ENCODE measurements at regions not wholly inside any gene's neighbourhood (a gene's known extent, or its start where the extent isn't known, plus 50 kb on each side); places are given as distances from the start of the nearest gene placed in this dataset.
"Not testable (repeated sequence)": the region's sequence is repeated elsewhere in the genome, so short reads cannot be mapped to it uniquely, and the experiment has no call there.

DNA sequence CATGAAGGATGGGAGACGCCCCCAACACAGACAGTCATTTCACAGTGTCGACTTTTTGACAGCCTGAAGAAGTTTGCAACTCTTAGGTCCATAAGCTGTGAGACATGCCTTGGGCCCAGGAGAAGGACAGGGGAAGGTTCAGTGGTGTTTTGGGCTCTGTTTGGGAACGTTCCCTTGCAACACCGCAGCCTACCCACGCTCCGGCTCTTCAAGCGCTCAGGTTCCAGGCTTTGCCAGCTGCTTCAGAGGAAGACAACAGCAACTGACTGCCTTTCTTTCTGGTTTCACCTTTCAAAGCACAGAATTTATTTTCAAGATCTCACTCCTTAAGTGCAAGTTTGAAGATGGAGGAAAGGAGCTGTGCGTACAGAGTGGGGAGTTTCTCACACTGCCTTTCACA is 575.8 kb upstream of the B3GAT1 start:
- Mint-ChIP-seq H3K4me3 (no peak overlapping the region), H3K36me3 (no peaks in the 10 kb centered on the region), H3K4me1 (ENCODE audit: low read depth) (peaks cover 3% of the 10 kb centered on the region), H3K27ac (no peak overlapping the region), H3K9me3 (no peaks in the 10 kb centered on the region), H3K27me3 (peaks cover 13% of the 10 kb centered on the region)
- intact Hi-C loops (cut with micrococcal nuclease) = no loop called here
- ChIA-PET CTCF (no interaction called here), POLR2A (no interaction called here)
- no peak for DNase-seq

DNA sequence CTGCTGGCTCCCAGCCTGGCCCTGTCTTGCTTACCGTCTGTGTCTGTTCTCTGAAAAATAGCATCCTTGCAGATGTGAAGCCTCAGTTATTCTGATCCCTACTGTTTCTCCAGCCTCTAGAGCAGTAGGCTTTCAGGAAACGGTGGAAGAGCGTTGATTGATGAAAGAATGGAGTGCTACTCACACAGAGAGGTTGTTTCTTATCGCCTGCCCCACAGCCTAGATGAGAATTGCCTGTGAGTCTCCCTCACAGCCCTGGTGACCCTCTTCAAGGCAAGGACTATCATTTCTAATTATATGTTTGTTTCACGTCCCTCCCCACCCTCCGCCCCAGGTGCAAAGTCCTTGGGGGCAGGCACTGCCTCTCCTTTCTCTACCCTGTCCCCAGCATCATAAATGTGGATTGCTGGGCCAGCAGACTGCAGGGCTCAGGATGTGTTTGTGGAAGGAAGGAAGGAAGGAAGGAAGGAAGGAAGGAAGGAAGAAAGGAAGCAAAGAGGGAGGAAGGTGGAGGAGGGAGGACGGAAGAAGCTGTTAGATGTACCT is 575.3 kb upstream of the B3GAT1 start:
- intact Hi-C loops (cut with micrococcal nuclease) = no loop called here

DNA sequence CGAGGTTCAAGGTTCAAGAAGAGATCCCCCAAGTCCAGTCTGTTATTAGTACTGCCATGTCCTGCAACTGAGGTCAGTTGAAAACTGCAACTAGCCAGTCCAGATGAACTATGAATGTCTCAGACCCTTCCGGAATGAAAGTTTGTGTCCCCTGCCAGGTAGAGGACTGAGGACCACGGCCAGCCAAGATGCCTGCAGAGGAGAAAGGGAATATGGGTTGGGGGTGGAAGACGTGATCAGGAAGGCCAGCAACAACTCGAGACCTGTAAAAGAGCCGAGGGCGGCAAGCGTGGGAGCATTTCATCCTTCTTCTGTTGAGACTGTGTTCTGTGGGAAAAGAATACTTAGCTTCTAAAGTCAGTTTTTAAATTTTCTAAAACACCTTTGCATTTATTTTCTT is 572.4 kb upstream of the B3GAT1 start:
- Mint-ChIP-seq H3K4me3 (no peak overlapping the region), H3K27me3 (peaks cover 8% of the 10 kb centered on the region), H3K36me3 (no peaks in the 10 kb centered on the region), H3K9me3 (no peaks in the 10 kb centered on the region), H3K27ac (no peak overlapping the region), H3K4me1 (ENCODE audit: low read depth) (peaks cover 3% of the 10 kb centered on the region)
- intact Hi-C loops (cut with micrococcal nuclease) = no loop called here
- DNase-seq = no peak
- ChIA-PET POLR2A (no interaction called here), CTCF (no interaction called here)

More for the DNA sequence above, 575.3 kb upstream of the B3GAT1 start:
- POLR2A ChIA-PET = no interaction called here
- CTCF ChIA-PET = no interaction called here
- H3K4me3 Mint-ChIP-seq = no peak overlapping the region
- H3K36me3 Mint-ChIP-seq = no peaks in the 10 kb centered on the region
- no peak for DNase-seq
- peaks cover 8% of the 10 kb centered on the region for H3K27me3 Mint-ChIP-seq
- no peak overlapping the region for H3K27ac Mint-ChIP-seq
- peaks cover 3% of the 10 kb centered on the region for H3K4me1 Mint-ChIP-seq (ENCODE audit: low read depth)
- no peaks in the 10 kb centered on the region for H3K9me3 Mint-ChIP-seq

DNA sequence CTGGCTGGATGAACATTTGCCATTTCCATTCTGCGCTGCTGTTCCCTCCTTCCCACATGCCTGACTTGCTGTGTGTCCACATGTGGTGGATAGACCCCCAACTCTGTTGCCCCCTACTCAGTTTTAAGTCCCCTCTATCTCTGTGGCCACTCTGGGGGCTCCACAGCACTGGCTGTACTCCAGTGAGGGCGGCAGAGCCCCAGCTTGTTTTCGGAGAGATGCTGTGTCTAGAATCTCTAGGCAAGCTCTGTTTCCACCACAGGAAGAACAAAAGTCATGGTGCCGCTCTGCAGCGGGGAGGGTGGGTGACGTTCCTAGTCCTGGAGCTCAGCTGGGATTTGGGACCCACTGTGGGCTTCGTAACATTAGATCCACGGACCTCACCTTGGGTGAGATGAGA is 570.4 kb upstream of the B3GAT1 start:
- POLR2A ChIA-PET; H3K27ac Mint-ChIP-seq; intact Hi-C loops (cut with micrococcal nuclease); H3K4me3 Mint-ChIP-seq; DNase-seq; H3K27me3 Mint-ChIP-seq; H3K4me1 Mint-ChIP-seq (ENCODE audit: low read depth); CTCF ChIA-PET; H3K9me3 Mint-ChIP-seq; H3K36me3 Mint-ChIP-seq: not testable (repeated sequence)

DNA sequence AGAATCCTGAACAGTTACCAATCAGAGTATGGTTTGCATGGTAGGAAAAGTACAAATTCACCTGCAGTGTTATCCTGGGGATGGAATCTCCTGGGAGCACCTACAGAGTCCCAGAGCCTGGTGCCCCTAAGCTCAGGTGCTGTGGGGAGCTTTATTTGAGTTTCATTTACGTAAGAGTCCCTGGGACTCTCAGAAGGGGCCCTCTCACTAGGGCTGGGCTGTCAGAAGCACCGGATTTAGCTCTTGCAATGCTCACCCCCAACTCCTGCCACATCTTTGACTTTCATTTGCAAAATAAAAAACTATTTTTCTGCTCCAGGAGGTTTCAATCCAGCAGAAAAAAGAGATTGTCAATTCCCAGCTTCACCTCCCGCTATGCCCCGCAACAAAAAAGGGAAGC is 569.8 kb upstream of the B3GAT1 start:
- Mint-ChIP-seq H3K27ac (no peak overlapping the region), H3K36me3 (no peaks in the 10 kb centered on the region), H3K9me3 (no peaks in the 10 kb centered on the region), H3K27me3 (peaks cover 4% of the 10 kb centered on the region), H3K4me1 (ENCODE audit: low read depth) (peaks cover 3% of the 10 kb centered on the region), H3K4me3 (no peak overlapping the region)
- ChIA-PET POLR2A (no interaction called here), CTCF (no interaction called here)
- intact Hi-C loops (cut with micrococcal nuclease) = no loop called here
- no peak for DNase-seq

DNA sequence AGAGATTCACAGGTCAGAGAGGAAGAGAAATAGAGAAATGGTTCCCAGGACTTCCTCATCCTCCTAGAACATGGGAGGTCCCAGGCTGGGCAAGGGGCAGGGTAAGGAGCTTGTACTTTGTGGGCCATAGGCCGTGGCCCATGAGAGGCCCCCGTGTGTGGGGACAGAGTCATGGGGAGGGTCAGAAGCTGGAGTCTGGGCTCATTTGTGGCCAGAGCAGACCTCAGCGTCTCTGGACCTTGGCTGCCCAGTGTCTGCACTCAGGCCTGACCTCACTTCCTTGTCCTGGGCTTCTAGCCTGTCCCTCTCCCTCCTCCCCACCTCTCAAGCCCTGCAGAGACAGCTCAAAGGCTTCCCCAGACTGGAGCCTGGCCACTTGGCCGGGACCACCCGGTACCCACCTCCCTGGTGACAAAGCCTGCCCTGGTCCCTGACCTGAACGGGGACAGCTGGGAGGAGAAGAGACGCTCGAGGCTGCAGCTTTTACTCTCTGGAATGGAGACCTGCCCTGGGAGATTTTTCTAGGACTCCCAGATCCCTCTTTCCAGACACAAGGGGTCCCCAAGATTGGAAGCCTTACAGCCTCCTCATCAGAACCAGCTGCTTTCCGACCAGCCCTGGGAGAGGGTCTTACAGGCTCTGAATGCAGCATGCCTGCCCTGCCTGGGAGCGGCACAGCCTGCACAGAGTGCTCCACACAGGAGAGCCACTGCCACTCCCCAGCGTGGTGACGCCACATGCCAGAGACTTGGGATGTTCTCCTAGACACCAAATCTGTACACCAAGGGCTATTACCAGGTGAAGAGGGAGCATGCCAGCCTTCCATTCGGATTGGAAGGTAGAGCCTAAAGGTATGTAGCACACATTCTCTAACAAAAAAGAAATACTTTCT is 569.0 kb upstream of the B3GAT1 start:
- no peak for DNase-seq
- Mint-ChIP-seq H3K4me1 (ENCODE audit: low read depth) (peaks cover 3% of the 10 kb centered on the region), H3K9me3 (no peaks in the 10 kb centered on the region), H3K4me3 (no peak overlapping the region), H3K27me3 (peaks cover 4% of the 10 kb centered on the region), H3K36me3 (no peaks in the 10 kb centered on the region), H3K27ac (no peak overlapping the region)
- intact Hi-C loops (cut with micrococcal nuclease) = no loop called here
- ChIA-PET POLR2A (no interaction called here), CTCF (no interaction called here)

DNA sequence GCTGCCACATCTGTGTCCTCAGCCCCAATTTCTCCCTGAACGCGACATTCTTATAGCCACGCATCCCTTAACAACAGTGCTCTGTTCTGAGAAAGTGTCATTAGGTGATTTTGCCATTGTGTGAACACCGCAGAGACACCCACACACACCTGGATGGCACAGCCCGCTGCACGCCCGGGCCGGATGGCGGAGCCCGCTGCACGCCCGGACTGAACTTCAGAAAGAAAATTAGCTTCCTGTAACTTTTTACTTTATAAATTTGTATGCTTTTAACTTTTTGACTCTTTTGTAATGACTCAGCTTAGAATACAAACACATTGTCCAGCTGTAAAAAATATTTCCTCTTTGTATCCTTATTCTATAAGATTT is 567.0 kb upstream of the B3GAT1 start:
- CTCF ChIA-PET; H3K9me3 Mint-ChIP-seq; intact Hi-C loops (cut with micrococcal nuclease); H3K36me3 Mint-ChIP-seq; H3K27ac Mint-ChIP-seq; H3K4me3 Mint-ChIP-seq; H3K27me3 Mint-ChIP-seq; DNase-seq; H3K4me1 Mint-ChIP-seq (ENCODE audit: low read depth); POLR2A ChIA-PET: not testable (repeated sequence)

DNA sequence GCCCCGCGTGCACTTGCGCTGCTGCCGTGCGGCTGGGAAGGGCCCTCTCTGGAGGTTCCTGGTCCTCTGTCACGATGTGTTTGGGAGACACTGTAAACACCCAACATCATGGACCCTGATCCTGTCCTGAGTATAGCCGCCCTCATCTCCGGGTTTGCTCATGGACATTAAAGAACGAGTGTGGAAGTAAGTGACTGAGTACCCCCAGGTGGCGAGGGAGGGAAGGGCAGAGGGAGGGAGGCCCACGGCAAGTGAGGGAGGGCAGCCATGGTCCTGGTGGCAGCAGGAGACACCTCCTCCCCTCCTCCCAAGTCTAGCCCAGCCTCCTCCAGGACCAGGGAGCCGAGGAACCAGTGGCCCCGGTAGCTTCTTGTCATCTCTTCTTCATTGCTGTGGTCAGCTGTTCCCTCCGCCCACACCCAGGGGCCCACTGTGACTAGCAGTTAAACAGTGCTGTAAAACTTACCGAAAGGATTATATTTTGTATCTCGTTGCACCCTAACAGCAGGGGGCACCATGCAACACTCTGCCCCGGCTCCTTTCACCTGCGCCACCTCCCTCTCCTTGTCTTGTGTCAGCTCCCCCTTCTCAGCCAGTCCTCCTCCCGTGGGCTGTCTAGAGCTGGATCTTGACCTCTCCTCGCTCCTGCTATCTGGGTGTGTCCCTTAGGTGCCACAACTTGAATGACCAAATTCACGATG is 566.5 kb upstream of the B3GAT1 start:
- Mint-ChIP-seq H3K27ac (no peak overlapping the region), H3K27me3 (peaks cover 4% of the 10 kb centered on the region), H3K4me1 (ENCODE audit: low read depth) (no peaks in the 10 kb centered on the region), H3K36me3 (no peaks in the 10 kb centered on the region), H3K9me3 (no peaks in the 10 kb centered on the region), H3K4me3 (no peak overlapping the region)
- POLR2A ChIA-PET = no interaction called here
- intact Hi-C loops (cut with micrococcal nuclease) = no loop called here
- CTCF ChIA-PET = no interaction called here
- DNase-seq = no peak

DNA sequence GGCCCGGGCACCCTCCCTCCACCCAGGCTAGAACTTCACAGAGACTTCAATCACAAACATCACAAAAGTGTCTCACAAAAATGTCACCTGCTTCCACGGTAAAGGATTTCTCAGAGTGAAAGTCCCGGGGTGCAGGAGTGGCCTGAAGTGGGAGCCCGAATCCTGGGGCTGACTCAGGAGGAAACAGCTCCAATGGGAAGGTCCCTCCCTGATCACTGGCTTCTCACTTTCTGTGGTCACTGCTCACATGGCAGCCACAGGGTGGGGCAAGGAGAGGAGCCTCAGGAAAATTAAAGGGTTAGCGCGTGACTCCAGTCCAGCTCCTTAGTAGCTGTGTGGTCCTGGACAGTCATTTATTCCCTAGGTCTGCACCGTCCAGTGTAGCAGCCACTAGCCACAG is 564.5 kb upstream of the B3GAT1 start:
- Mint-ChIP-seq H3K4me1 (ENCODE audit: low read depth) (no peaks in the 10 kb centered on the region), H3K27ac (no peak overlapping the region), H3K36me3 (no peaks in the 10 kb centered on the region), H3K4me3 (no peak overlapping the region), H3K27me3 (peaks cover 6% of the 10 kb centered on the region), H3K9me3 (no peaks in the 10 kb centered on the region)
- CTCF ChIA-PET = no interaction called here
- intact Hi-C loops (cut with micrococcal nuclease) = no loop called here
- DNase-seq = no peak
- POLR2A ChIA-PET = no interaction called here

DNA sequence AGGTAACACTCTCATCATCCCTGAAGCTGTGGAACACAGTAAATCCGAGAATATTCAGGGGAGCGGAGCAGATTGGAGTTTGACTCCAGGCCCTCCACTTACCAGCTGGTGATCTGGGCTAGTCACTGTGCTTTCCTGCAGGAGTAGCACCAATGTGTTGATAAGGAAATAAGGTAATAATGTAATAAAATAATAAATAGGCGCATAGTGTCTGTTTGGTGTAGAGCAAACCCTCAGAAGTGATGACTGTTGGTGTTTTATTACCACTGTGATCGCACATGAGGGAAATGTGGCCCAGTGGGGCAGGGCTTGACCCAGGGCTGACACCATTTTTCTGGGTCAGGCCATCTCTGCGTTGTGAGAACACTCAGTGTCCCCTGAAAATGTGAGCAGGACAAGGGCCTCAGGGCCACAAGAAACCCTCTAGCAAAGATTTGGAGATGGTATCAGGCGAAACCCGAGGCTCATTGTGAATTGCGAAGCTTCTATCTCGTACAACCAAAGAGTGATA is 563.9 kb upstream of the B3GAT1 start:
- Mint-ChIP-seq H3K27ac (no peak overlapping the region), H3K27me3 (peaks cover 8% of the 10 kb centered on the region), H3K4me3 (no peak overlapping the region), H3K4me1 (ENCODE audit: low read depth) (no peaks in the 10 kb centered on the region), H3K9me3 (no peaks in the 10 kb centered on the region), H3K36me3 (no peaks in the 10 kb centered on the region)
- intact Hi-C loops (cut with micrococcal nuclease) = no loop called here
- ChIA-PET CTCF (no interaction called here), POLR2A (no interaction called here)
- DNase-seq = no peak

DNA sequence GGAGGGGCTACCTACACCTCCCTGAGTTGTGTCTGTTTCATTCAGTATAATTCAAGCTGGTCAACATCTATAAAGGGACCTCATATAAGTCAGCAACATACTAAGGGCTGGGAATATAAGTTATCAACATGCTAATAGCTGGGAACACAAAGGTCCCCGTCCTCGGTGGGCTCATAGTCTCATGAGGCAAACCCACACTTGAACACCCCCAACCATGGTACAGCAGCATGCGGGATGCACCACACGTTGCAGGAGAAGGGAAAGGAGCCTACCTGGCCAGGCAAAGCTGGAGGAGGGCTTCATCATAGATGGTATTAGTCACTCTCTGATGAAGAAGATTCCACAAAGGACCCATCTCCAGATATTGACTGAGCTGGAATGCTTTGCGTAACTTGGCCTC is 561.8 kb upstream of the B3GAT1 start:
- ChIA-PET CTCF (no interaction called here), POLR2A (no interaction called here)
- H3K4me1 Mint-ChIP-seq (ENCODE audit: low read depth) = no peaks in the 10 kb centered on the region
- no peak for DNase-seq
- H3K36me3 Mint-ChIP-seq = no peaks in the 10 kb centered on the region
- peaks cover 10% of the 10 kb centered on the region for H3K27me3 Mint-ChIP-seq
- H3K4me3 Mint-ChIP-seq = no peak overlapping the region
- H3K9me3 Mint-ChIP-seq = no peaks in the 10 kb centered on the region
- H3K27ac Mint-ChIP-seq = no peak overlapping the region
- intact Hi-C loops (cut with micrococcal nuclease) = no loop called here

DNA sequence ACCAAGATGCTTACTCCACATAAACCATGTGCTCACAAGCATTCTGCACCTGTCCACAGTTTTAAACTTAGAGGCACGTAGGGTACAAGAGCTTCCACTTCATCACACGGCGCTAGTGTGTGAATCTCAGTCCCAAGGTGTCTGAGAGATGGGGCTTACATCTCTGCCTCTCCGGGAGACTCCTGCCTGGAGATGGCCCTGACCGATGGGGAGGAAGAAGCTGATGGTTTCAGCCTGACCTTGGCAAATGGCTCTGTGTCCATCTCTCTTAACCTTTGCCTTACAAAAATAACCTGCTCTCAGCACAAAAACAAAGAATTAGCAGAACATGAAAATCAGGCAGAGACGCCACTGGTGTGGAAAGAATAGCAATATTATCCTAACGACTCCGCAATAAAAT is 559.3 kb upstream of the B3GAT1 start:
- POLR2A ChIA-PET = no interaction called here
- intact Hi-C loops (cut with micrococcal nuclease) = no loop called here
- Mint-ChIP-seq H3K4me1 (ENCODE audit: low read depth) (no peaks in the 10 kb centered on the region), H3K36me3 (no peaks in the 10 kb centered on the region), H3K4me3 (no peak overlapping the region), H3K9me3 (no peaks in the 10 kb centered on the region), H3K27me3 (peaks cover 11% of the 10 kb centered on the region), H3K27ac (no peak overlapping the region)
- CTCF ChIA-PET = no interaction called here
- no peak for DNase-seq

DNA sequence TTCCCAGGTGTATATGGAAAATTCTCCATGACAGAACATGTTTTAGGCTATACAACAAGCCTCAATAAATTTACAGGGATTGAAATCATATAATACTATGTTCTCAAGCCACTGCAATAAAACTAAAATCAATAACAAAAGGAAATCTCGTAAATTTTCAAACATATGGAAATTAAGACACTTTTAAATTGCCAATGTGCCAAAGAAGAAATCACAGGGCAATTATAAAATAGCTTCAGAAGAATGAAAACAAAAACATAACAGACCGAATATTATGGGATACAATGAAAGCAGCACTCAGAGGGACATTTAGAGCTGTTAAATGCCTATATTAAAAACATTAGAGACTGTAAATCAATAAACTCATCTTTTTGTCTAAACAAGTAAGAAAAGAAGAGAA is 555.7 kb upstream of the B3GAT1 start:
- ChIA-PET POLR2A (no interaction called here), CTCF (no interaction called here)
- H3K4me3 Mint-ChIP-seq = no peak overlapping the region
- no peak overlapping the region for H3K27ac Mint-ChIP-seq
- no peaks in the 10 kb centered on the region for H3K36me3 Mint-ChIP-seq
- DNase-seq = no peak
- H3K27me3 Mint-ChIP-seq = peaks cover 25% of the 10 kb centered on the region
- no peaks in the 10 kb centered on the region for H3K9me3 Mint-ChIP-seq
- H3K4me1 Mint-ChIP-seq (ENCODE audit: low read depth) = no peaks in the 10 kb centered on the region
- intact Hi-C loops (cut with micrococcal nuclease) = no loop called here

Measured in activated CD4-positive, alpha-beta memory T cell treated with anti-CD3 and anti-CD28 coated beads for 36 hours (primary cell).